Gastrocnemius medialis (tissue), 4 donors: ENCODE measurements at regions not wholly inside any gene's neighbourhood (a gene's known extent, or its start where the extent isn't known, plus 50 kb on each side); places are given as distances from the start of the nearest gene placed in this dataset.

Experiments used
- POLR2A ChIP-seq, 2 donors: fragments of 450-650 bp; IDR thresholded peaks; one replicate each; pipeline ENCODE4 v1.6.1; 2017; ENCODE audit warnings: antibody characterized with exemption in 2 of 2, mild to moderate bottlenecking in 2 of 2, moderate library complexity in 2 of 2
- TF ChIP-seq, protein P1 (sequence below), 5 experiments: fragments of 450-650 bp in 3 of 5; fragments of 200-600 bp in 2 of 5; sonication (generic) in 2 of 5; IDR thresholded peaks in 4 of 5; conservative IDR thresholded peaks in 1 of 5; 1 replicate in 4 of 5; 2 replicates in 1 of 5; pipeline ENCODE4 v1.5.1; 2016 to 2019; ENCODE audit warnings: antibody characterized with exemption in 5 of 5, mild to moderate bottlenecking in 3 of 5, moderate library complexity in 3 of 5

DNA sequence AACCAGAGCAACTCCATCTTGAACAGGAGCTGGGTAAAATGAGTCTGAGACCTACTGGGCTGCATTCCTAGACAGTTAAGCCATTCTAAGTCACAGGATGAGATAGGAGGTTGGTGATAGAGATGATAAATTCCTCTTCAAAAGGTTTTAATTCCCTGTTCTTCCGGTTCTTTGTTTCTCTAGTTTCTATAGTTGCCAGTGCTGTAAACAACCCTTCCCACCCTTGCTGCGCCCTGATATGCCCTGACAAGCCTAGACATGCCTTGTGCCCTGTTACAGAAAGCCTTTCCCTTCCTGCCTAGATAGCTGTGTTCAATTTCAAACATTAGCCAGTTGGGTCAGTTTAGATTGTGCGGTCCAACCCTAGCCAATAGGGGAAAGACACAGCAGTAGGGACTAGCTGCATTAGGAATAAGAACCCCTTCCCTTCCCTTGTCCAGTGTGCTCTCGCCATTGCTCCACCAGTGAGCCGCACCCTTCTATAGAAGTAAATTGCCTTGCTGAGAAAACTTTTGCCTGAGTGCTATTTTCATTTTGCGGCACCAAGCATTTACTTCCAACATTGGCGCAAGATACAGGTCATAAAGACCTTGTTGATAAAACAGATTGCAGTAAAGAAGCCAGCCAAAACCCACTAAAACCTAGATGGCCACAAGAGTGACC is 52.5 kb upstream of the CCN2 start:
- TF ChIP-seq, protein P1, sequence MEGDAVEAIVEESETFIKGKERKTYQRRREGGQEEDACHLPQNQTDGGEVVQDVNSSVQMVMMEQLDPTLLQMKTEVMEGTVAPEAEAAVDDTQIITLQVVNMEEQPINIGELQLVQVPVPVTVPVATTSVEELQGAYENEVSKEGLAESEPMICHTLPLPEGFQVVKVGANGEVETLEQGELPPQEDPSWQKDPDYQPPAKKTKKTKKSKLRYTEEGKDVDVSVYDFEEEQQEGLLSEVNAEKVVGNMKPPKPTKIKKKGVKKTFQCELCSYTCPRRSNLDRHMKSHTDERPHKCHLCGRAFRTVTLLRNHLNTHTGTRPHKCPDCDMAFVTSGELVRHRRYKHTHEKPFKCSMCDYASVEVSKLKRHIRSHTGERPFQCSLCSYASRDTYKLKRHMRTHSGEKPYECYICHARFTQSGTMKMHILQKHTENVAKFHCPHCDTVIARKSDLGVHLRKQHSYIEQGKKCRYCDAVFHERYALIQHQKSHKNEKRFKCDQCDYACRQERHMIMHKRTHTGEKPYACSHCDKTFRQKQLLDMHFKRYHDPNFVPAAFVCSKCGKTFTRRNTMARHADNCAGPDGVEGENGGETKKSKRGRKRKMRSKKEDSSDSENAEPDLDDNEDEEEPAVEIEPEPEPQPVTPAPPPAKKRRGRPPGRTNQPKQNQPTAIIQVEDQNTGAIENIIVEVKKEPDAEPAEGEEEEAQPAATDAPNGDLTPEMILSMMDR (IDR thresholded peaks at IDR 0.05 in 4 of 5, conservative IDR thresholded peaks at IDR 0.05 in 1 of 5) = no peak
- no peak for TF ChIP-seq POLR2A (IDR thresholded peaks at IDR 0.05)
